HG02798 (cell line): ENCODE measurements at regions not wholly inside any gene's neighbourhood (a gene's known extent, or its start where the extent isn't known, plus 50 kb on each side); places are given as distances from the start of the nearest gene placed in this dataset.
"Not testable (repeated sequence)": the region's sequence is repeated elsewhere in the genome, so short reads cannot be mapped to it uniquely, and the experiment has no call there.

ENCODE experiments used
- ATAC-seq: cut with Tn5 transposase; IDR thresholded peaks from one replicate; pipeline ENCODE4 v1.9.1; 2021; ENCODE audit warnings: mild to moderate bottlenecking; ENCODE audit not compliant: unreplicated experiment, poor library complexity

- no peak for ATAC-seq
These were observed 188.1 kb downstream of the ACTR3B start for GRCh38 chr7:152947686-152948085.

GRCh38 chr7:152949253-152949652 lies 189.7 kb downstream of the ACTR3B start:
- ATAC-seq, result no peak

GRCh38 chr7:152949790-152950189 lies 190.2 kb downstream of the ACTR3B start:
- ATAC-seq, result no peak

GRCh38 chr7:152956006-152956405 lies 196.5 kb downstream of the ACTR3B start:
- ATAC-seq, result no peak

- ATAC-seq, result no peak
These were observed 200.1 kb downstream of the ACTR3B start for GRCh38 chr7:152959610-152960009.

- not testable (repeated sequence) for ATAC-seq
These were observed 202.2 kb downstream of the ACTR3B start for GRCh38 chr7:152961796-152962195.

- ATAC-seq, result no peak
These were observed 206.6 kb downstream of the ACTR3B start for GRCh38 chr7:152966189-152966588.

GRCh38 chr7:152967958-152968357 lies 208.4 kb downstream of the ACTR3B start:
- no peak for ATAC-seq

GRCh38 chr7:152968514-152968913 lies 209.0 kb downstream of the ACTR3B start:
- ATAC-seq, result no peak

GRCh38 chr7:152969335-152969734 lies 209.8 kb downstream of the ACTR3B start:
- ATAC-seq, result no peak

GRCh38 chr7:152969839-152970238 lies 210.3 kb downstream of the ACTR3B start:
- no peak for ATAC-seq

- no peak for ATAC-seq
These were observed 210.9 kb downstream of the ACTR3B start for GRCh38 chr7:152970481-152970880.

- ATAC-seq, result no peak
These were observed 215.0 kb downstream of the ACTR3B start for GRCh38 chr7:152974577-152974976.

GRCh38 chr7:152975076-152975475 lies 215.5 kb downstream of the ACTR3B start:
- no peak for ATAC-seq

- ATAC-seq, result no peak
These were observed 219.8 kb downstream of the ACTR3B start for GRCh38 chr7:152979376-152979775.

GRCh38 chr7:152984421-152984820 lies 224.9 kb downstream of the ACTR3B start:
- no peak for ATAC-seq

GRCh38 chr7:152986376-152986775 lies 226.8 kb downstream of the ACTR3B start:
- no peak for ATAC-seq

- ATAC-seq, result no peak
These were observed 228.1 kb downstream of the ACTR3B start for GRCh38 chr7:152987656-152988055.

- no peak for ATAC-seq
These were observed 230.4 kb downstream of the ACTR3B start for GRCh38 chr7:152989889-152990380.

GRCh38 chr7:152998420-152998819 lies 238.9 kb downstream of the ACTR3B start:
- no peak for ATAC-seq

GRCh38 chr7:153002115-153002514 lies 242.6 kb downstream of the ACTR3B start:
- ATAC-seq, result no peak

- ATAC-seq, result no peak
These were observed 243.0 kb downstream of the ACTR3B start for GRCh38 chr7:153002572-153002971.

- ATAC-seq, result no peak
These were observed 244.8 kb downstream of the ACTR3B start for GRCh38 chr7:153004341-153004740.
